ENCODE measurements at regions not wholly inside any gene's neighbourhood (a gene's known extent, or its start where the extent isn't known, plus 50 kb on each side); places are given as distances from the start of the nearest gene placed in this dataset.
"Not testable (repeated sequence)": the region's sequence is repeated elsewhere in the genome, so short reads cannot be mapped to it uniquely, and the experiment has no call there.

GRCh38 chr4:188727746-188728145 is 588.5 kb downstream of the TRIML1 start:
- H3K4me3 ChIP-seq (ENCODE audit: low read length), result no peak overlapping the region
- DNase-seq (ENCODE audit: low read depth), result no peak
- TF ChIP-seq, protein P1, sequence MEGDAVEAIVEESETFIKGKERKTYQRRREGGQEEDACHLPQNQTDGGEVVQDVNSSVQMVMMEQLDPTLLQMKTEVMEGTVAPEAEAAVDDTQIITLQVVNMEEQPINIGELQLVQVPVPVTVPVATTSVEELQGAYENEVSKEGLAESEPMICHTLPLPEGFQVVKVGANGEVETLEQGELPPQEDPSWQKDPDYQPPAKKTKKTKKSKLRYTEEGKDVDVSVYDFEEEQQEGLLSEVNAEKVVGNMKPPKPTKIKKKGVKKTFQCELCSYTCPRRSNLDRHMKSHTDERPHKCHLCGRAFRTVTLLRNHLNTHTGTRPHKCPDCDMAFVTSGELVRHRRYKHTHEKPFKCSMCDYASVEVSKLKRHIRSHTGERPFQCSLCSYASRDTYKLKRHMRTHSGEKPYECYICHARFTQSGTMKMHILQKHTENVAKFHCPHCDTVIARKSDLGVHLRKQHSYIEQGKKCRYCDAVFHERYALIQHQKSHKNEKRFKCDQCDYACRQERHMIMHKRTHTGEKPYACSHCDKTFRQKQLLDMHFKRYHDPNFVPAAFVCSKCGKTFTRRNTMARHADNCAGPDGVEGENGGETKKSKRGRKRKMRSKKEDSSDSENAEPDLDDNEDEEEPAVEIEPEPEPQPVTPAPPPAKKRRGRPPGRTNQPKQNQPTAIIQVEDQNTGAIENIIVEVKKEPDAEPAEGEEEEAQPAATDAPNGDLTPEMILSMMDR (conservative IDR thresholded peaks at IDR 0.05; ENCODE audit: low read length), result no peak

DNA sequence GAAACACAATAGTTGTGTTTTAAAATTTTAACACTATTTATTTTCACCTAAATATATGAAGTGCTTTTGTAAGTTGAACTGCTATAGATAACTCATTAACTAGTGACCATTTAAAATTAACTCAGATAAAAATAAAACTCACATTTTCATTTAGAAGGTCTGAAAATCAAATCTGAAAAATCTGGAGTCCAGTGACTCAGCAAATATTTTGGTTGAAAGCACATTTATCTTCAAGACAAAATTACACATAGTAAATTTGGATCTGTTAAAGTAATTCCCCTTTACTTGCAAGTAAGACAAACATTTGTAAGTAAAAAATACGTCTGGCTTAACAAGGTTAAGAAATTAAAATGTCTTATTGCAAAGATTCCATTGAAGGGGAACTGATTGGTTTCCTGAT is 589.1 kb downstream of the TRIML1 start:
- peak; percentile 6 for DNase-seq (ENCODE audit: low read depth)
- TF ChIP-seq, protein P1 (conservative IDR thresholded peaks at IDR 0.05; ENCODE audit: low read length), result no peak
- no peak overlapping the region for H3K4me3 ChIP-seq (ENCODE audit: low read length)

DNA sequence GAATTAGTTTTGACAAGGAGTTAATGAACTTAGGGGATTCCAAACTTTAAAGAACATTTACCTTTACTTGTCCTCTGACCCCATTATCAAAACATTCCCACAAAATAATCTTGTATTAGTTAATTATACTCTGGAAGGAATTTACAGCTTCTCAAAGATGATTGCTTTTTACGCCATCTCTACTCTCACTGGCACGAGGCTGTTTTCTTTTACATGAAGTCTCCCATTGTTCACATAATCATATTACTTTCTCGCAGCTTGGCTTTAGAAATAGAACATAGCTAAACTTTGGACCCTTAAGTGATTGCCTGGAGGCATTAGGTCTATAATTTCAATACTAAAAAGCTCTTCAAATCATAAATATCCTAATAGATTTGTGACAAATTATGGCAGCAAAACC is 592.9 kb downstream of the TRIML1 start:
- TF ChIP-seq, protein P1 (conservative IDR thresholded peaks at IDR 0.05; ENCODE audit: low read length), result no peak
- no peak overlapping the region for H3K4me3 ChIP-seq (ENCODE audit: low read length)
- no peak for DNase-seq (ENCODE audit: low read depth)

DNA sequence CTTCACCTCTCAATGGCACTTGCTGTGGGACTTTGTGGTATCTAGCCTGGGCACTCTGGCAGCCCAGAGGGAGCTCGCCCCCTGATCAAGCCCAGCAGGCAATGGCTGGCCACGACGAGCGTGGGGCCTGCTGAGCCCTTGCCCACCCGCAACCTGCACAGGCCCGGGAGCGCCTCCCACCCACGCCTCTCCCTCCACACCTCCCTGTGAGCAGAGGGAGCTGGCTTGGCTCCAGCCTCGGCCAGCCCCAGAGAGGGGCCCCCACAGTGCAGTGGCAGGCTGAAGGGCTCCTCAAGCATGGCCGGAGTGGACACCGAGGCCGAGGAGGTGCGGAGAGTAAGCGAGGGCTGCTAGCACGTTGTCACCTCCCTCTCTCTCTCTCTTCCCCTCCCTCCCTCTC is 595.8 kb downstream of the TRIML1 start:
- TF ChIP-seq, protein P1 (conservative IDR thresholded peaks at IDR 0.05; ENCODE audit: low read length), result no peak
- DNase-seq (ENCODE audit: low read depth), result no peak
- no peak overlapping the region for H3K4me3 ChIP-seq (ENCODE audit: low read length)

GRCh38 chr4:188737251-188738002 is 598.2 kb downstream of the TRIML1 start:
- TF ChIP-seq, protein P1 (conservative IDR thresholded peaks at IDR 0.05; ENCODE audit: low read length), result no peak
- DNase-seq (ENCODE audit: low read depth), result no peak
- H3K4me3 ChIP-seq (ENCODE audit: low read length), result no peak overlapping the region

- DNase-seq (ENCODE audit: low read depth); H3K4me3 ChIP-seq (ENCODE audit: low read length): not testable (repeated sequence)
Observed at GRCh38 chr4:188738290-188738689, 599.0 kb downstream of the TRIML1 start.

GRCh38 chr4:188740172-188740571 is 600.9 kb downstream of the TRIML1 start:
- H3K4me3 ChIP-seq (ENCODE audit: low read length); DNase-seq (ENCODE audit: low read depth): not testable (repeated sequence)

DNA sequence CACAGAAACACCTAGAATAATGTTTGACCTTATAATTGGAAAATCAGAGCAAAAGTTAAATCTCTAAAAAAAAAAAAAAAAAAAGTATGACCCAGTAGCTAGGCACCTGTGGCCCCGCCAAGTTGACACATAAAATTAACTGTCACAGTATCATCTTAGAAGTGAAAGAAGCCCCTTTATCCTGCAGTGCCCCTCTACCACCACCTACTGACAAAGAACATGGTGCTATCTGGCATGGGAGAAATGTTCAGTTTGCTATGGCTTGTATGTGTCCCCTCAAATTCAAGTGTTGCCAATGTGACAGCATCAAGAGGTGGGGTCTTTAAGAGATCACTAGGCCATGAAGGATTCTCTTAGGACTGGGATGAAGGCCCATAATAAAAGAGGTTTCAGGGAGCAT is 601.5 kb downstream of the TRIML1 start:
- not testable (repeated sequence) for H3K4me3 ChIP-seq (ENCODE audit: low read length); DNase-seq (ENCODE audit: low read depth)

Data from AG10803 (cell line).